Left renal pelvis (tissue), 4 donors: ENCODE measurements at regions not wholly inside any gene's neighbourhood (a gene's known extent, or its start where the extent isn't known, plus 50 kb on each side); places are given as distances from the start of the nearest gene placed in this dataset.
"Not testable (repeated sequence)": the region's sequence is repeated elsewhere in the genome, so short reads cannot be mapped to it uniquely, and the experiment has no call there.

Source experiments
- DNase-seq, 4 donors: peaks; one replicate each; pipeline ENCODE4 v3.0.0-alpha.2; 2013; ENCODE audit warnings: low read depth in 4 of 4, low spot score in 3 of 4

DNA sequence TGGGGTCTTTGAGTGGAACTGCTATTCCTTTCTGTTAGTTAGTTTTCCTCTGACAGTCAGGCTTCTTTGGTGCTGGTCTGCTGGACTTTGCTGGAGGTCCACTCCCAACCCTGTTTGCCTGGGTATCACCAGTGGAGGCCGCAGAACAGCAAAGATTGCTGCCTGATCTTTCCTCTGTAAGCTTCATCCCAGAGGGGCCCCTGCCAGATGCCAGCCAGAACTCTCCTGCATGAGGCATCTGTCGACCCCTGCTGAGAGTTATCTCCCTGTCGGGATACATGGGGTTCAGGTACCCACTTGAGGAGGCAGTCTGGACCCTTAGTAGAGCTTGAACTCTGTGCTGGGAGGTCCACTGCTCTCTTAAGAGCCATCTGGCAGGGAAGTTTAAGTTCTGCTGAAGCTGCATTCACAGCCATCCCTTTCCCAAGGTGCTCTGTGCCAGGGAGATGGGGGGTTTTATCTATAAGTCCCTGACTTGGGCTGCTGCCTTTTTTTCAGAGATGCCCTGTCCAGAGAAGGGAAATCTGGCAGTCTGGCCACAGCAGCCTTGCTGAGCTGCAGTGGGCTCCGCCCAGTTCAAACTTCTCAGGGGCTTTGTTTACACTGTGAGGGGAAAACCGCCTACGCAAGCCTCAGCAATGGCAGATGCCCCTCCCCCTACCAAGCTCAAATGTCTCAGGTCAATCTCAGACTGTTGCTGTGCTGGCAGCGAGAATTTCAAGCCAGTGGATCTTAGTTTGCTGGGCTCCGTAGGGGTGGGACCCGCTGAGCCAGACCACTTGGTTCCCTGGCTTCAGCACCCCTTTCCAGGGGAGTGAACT, 89.7 kb upstream of the CDK6 start:
- DNase-seq: peak; percentile 26 to 35 (median 30)

DNA sequence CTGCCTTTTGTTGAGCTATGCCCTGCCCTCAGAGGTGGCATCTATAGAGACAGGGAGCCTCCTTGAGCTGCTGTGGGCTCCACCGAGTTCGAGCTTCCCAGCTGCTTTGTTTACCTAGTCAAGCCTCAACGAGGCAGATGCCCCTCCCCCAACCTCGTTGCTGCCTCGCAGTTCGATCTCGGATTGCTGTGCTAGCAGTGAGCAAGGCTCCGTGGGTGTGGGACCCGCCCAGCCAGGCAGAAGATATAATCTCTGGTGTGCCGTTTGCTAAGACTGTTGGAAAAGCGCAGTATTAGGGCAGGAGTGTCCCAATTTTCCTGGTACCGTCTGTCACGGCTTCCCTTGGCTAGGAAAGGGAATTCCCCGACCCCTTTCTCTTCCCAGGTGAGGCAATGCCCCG, 88.4 kb upstream of the CDK6 start:
- no peak for DNase-seq

DNA sequence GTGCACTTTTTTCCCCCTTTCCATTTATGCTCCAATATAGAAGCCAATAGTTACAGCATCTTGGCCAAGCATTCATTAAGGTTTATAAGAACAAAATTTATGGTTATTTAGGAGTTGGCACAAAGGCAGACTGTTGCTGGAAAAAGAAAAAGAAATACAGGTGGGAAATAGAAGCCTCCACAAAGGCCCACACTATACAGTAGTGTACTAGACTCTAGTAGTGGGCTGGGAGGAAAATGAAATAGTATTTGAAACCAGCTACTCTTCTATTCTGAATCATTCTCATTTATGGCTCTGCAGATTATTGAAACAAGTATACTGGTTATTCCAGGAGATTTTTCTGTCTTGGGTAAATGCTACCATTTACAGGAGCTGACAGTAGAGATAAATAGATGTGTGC, 80.9 kb upstream of the CDK6 start:
- DNase-seq: no peak

DNA sequence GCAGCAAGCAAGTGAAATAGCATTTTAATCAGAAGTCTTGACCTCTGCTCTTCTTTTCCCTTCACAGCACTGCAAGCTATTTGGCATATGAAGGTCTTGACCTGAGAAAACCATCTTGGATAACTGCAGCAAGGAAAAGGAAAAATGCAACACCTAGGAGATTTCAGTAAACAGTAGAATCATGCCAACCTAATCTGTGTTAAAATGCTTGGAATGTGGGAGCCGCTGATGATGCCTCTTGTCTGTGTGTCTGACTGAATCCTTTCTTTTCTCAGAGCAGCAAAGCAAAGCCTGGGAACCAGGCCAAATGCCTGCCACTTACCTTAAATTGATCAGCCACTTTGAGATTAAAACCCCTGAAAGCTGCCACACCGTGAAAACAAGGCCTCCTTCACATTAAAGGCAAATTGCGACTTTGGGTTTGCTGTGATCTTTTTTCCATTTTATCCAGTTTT, 80.4 kb upstream of the CDK6 start:
- peak in 1 of 4 donors; percentile 7 for DNase-seq

DNA sequence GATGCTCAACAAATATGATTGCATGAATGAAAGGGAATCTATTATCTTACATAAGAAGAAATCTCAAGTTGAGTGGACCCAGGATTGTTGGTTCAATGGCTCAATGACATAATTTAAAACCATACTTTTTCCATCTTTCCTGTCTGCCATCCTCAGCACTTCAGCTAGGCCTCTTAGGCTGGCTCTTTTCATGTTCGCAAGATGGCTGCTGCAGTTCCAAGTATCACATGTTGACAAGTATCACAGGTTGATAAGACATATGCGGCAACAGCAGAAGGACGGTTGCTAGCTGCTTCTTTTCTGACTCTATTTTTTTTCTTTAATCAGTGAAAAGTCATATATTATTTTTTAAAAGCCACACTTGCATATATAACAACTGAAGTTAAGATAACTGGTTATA, 79.0 kb upstream of the CDK6 start:
- DNase-seq: no peak

DNA sequence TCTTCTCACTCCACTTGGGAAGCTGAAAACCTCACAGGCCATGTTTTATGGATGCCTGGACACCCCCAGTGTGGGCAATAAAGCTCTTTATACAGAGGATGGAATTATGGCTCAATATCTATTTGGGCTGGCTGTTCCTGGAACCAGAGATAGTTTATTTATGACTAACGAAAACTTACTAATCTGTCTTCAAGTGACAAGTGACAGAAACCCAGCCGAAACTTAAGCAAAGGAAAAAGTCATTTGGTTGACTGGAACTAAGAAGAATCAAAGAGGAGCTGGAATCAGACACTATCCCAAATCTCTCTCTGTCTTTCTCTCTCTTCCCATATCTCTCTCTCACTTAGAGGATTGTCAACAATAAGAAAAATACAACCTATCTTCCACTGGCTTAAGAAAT, 78.3 kb upstream of the CDK6 start:
- no peak for DNase-seq

DNA sequence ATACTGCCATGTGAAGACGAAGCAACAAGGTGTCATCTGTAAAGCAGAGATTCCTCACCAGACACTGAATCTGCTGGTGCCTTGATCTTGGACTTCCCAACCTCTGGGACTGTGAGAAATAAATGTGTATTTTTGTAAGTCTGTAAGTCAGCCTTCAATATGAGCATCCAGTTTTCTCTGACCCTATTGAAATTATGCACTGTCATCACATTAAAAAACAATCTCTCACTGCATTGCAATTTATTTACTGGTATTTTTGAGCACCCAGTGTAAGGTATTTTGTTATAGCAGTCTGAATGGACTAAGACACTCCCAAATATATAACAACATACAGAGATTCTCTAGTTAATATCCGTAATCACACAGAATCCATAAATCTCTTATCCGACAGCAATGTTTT, 77.5 kb upstream of the CDK6 start:
- DNase-seq: no peak

DNA sequence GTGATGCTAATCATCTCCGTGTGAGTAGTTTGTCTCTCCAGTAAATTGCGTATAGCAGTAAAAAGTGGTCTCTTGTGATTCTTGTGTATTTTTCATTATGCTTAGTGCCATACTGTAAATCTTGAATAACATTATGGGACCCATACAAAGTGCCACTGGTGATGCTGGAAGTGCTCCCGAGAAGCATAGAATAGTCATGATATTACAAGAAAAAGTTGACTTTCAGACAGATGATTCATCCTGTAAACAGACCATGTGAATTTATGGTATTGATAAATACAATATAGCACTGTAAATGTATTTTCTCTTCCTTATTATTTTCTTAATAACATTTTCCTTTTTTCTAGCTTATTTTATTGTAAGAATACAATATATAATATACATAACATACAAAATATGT, 74.6 kb upstream of the CDK6 start:
- DNase-seq: no peak

DNA sequence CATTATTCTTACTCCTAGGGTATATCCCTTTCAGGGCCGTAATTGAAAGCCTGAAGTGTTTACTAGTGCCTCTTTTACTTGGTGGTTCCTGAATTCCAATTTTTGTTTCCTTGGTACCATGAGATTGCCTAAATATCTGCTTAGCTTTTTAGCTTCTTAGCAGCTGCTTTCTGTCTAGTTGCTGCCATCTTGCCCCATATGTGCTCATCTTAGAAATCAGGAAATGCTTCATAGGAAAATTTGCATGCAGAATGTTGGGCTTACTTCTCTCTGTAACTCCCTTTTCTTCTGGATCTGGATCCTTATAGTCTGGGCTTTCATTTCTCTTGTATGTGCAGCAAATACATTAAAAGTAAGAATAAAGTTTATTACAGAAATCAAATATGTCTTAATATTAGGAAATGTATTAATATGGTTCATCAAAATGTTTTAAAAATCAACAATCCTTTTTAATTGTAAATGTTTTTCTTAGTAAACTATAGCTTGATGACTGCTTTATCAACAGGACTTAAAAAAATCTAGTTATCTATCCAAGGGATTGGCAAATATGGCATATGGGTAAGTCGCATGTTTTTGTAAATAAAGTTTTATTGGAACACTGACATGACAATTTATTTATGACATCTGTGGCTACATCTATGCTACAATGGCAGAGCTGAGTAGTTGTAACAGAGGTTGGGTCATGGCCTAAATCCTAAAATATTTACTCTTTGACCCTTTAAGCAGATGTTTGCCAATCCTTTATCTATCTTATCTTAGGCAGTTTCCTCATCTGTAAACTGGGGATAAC, 73.5 kb upstream of the CDK6 start:
- no peak for DNase-seq

DNA sequence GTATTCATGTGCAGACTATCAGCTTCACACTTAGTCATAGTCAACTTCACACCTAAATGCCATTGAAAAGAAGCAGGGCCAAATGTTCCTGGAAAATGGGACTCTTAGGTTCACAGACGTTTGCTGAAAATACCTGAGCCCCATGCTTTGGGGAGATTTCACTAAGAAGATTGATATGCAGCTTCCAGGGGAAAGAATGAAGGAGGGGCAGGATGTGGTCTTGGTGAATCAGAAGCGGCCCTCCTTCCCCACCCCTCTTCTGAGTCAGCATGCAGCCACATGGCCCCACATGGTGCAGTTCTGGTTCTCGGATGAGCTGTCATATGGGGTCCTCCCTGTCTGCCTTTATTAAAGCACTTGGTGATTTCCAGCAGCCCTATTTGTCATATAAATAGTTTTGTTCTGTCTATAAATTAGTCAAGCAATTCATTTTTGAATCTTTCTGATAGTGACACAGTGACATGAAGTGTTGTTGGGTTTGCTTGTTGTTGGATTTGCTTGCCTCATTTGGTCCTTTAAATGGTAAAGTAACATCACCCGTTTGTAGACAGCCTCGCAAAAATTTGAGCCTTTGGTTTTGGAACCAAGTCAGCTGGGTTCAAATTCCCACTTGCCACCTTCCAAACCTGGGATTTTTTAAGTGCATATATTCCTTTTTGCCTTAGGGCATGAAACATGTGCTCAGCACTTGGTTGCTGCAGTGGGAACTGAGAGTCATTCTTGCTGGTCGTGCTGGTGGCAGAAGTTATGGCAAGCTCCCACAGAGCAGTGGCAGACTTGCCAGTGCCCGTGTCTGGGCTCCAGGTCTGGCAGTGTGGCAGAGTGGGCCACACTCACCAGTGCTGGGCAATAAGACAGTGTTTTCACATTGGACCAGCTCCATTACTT, 68.1 kb upstream of the CDK6 start:
- DNase-seq: no peak

DNA sequence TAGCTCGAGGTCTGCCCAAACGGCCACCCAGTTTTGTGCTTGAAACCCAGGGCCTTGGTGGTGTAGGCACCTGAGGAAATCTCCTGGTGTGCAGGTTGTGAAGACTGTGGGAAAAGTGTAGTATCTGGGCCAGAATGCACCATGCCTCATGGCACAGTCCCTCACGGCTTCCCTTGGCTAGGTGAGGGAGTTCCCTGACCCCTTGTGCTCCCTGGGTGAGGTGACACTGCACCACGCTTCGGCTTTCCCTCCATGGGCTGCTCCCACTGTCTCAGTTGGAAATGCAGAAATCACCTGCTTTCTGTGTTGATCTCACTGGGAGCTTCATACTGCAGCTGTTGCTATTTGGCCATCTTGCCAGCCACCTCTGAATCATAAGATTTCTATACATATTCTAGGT, 62.4 kb upstream of the CDK6 start:
- no peak for DNase-seq

DNA sequence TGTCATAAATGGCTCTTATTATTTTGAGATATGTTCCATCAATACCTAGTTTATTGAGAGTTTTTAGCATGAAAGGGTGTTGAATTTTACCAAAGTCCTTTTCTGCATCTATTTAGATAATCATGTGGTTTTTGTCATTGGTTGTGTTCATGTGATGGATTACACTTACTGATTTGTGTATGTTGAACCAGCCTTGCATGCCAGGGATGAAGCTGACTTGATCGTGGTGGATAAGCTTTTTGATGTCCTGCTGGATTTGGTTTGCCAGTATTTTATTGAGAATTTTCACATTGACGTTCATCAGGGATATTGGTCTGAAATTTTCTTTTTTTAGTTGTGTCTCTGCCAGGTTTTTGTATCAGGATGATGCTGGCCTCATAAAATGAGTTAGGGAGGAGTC, 58.5 kb upstream of the CDK6 start:
- DNase-seq: not testable (repeated sequence)

DNA sequence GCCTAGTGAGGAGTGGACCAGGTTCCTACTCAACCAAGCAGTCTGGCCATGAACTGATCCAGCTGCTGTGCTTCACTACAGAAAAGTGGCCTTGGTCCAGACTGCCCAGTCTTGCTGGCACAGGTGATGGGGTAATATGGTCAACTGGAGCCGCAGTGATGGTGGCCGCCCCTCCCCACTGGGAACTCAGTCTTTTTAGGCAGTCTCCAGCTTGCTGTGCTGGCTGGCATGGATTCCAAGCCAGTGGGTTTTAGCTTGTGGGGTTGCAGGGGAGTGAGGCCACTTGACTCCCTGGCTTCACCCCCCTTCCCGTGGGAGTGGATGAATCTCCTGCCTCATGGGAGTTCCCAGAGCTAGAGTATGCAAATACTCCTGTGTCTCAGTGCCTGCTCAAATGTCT, 52.7 kb upstream of the CDK6 start:
- DNase-seq: no peak
